Omental fat pad (tissue), 3 donors: ENCODE measurements at regions not wholly inside any gene's neighbourhood (a gene's known extent, or its start where the extent isn't known, plus 50 kb on each side); places are given as distances from the start of the nearest gene placed in this dataset.

Source experiments
- ATAC-seq: fragments of 150-250 bp; one replicate; pipeline ENCODE4 v1.9.1; 2016; ENCODE audit warnings: mild to moderate bottlenecking, moderate library complexity; ENCODE audit not compliant: low FRiP score
- DNase-seq: peaks from one replicate; pipeline ENCODE4 v3.0.0-alpha.2; 2019; ENCODE audit warnings: low spot score
- CTCF ChIP-seq, 3 donors: fragments of 450-650 bp; IDR thresholded peaks; one replicate each; pipeline ENCODE4 v1.5.1; 2016 to 2017; ENCODE audit warnings: antibody characterized with exemption in 3 of 3, mild to moderate bottlenecking in 3 of 3, moderate library complexity in 2 of 3

- no peak for TF ChIP-seq CTCF (IDR thresholded peaks at IDR 0.05)
- no peak for ATAC-seq
- DNase-seq = no peak
Measured at GRCh38 chr14:22403296-22403695, 185.7 kb downstream of the DAD1 start.

GRCh38 chr14:22400655-22401259 lies 188.3 kb downstream of the DAD1 start:
- TF ChIP-seq CTCF (IDR thresholded peaks at IDR 0.05) = no peak
- ATAC-seq = no peak
- no peak for DNase-seq

GRCh38 chr14:22399776-22400175 lies 189.2 kb downstream of the DAD1 start:
- TF ChIP-seq CTCF (IDR thresholded peaks at IDR 0.05) = no peak
- ATAC-seq (no peak), DNase-seq (no peak)

- DNase-seq = no peak
- ATAC-seq = no peak
- no peak for TF ChIP-seq CTCF (IDR thresholded peaks at IDR 0.05)
Measured at GRCh38 chr14:22397221-22397737, 191.7 kb downstream of the DAD1 start.

GRCh38 chr14:22395803-22396202 lies 193.2 kb downstream of the DAD1 start:
- ATAC-seq (no peak), DNase-seq (no peak)
- no peak for TF ChIP-seq CTCF (IDR thresholded peaks at IDR 0.05)

GRCh38 chr14:22394616-22395015 lies 194.4 kb downstream of the DAD1 start:
- no peak for TF ChIP-seq CTCF (IDR thresholded peaks at IDR 0.05)
- ATAC-seq (no peak), DNase-seq (no peak)

- no peak for ATAC-seq
- no peak for DNase-seq
- no peak for TF ChIP-seq CTCF (IDR thresholded peaks at IDR 0.05)
Measured at GRCh38 chr14:22393796-22394195, 195.2 kb downstream of the DAD1 start.
